ENCODE measurements at regions not wholly inside any gene's neighbourhood (a gene's known extent, or its start where the extent isn't known, plus 50 kb on each side); places are given as distances from the start of the nearest gene placed in this dataset.

DNA sequence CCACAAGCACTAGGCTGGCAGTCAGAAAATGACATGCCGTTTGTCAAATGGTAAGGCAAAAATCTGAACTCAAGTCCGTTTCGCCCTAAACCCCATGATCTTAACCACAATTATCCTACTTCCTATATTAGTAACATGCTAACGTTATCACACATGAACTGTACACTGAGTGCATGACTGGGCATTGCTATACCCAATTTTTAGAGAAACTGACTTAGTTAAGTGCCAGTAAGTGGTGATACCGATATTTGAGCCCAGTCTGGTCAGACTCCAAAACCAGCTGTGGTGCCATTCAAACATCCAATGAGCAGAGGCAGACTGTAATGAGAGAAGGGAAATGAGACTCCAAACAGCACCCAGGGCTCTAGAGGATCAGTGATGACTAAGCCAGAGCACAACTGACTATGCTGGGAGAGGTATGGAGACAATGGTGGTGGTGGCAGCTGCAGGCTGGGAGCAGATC, 311.7 kb upstream of the PKDCC start:
- no peak for DNase-seq

DNA sequence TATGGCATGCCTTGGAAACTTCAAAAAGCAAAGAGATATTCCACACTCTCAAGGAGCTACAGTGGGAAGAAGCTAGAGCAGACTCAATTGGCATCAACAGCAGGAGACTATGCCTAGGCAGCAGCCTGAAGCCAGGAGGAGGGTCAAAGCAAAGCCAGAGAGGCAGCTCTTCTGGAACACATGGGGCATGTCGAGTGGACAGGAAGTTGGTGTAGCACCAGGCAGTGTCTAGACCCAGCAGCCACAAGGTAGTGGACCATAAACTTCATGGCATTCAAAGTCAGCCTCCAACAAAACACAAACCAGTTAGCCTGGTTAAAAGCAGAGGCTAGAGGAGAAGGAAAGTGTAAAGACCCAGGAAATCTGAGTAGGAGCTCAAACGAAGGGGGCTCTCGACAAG, 311.2 kb upstream of the PKDCC start:
- no peak for DNase-seq

DNA sequence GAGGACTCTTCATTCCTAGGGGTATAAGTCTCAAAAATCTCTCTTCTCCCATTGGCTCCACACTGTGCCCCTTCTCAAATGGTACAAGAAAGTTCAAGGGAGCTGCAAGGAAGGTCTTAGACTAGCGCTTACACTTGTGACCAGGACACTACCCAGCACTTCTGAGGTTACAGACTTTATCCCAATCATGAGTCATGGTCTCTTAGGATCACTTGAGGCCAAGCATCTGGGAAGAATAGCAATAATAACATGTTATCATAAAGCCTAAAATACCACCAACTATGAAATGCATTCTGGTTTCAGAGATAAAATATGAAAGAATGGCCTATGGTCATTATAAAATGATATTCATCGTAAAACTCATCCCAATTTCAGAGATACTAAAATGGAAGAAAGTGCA, 309.9 kb upstream of the PKDCC start:
- no peak for DNase-seq

DNA sequence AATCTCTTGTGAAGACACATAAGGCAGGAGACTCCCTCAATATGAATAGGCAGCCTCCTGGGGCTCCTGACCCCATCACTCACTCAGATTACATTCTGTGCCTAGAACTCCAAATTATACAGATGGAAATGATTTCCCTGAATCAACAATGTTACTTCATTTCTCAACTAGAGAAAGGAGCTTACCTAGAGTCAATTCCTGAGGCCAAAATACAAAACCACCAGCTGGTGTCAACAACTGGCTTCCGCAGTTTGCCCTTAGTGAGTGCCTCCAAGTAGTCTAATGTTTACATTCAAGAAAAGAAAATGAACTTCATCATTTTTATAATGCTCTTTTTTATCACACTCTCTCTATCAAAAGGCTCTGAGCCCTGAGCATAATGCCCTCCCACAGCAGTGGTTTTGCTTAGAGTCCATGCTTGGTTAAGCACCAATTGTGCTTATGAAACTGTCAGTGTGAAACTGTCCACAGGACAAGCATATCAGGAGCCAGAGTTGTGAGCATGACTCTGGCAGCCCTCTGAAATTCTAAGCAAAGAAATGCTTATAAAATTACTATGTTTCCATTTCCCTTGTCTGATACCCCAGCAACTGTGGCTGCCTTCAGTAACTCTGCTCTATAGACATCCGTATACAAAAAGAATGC, 305.7 kb upstream of the PKDCC start:
- no peak for DNase-seq

DNA sequence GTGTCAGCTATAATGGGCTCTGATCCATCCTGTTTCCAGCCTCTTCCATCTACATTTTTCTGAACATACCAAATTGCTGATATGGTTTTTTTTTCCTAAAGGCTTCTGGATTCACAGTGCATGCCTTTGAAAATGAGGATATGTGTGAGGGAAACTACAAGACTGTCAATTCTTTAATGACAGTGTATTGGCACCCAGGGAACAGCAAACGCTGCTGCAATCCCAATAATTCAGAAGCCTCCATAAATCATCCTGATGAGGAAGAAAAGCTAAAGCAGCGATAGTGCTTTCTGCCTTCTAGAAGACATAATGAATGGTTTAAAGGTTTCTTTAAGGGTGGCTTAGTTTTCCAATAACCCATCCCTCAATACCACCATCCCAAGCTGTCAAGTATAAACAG, 304.5 kb upstream of the PKDCC start:
- DNase-seq, result no peak

DNA sequence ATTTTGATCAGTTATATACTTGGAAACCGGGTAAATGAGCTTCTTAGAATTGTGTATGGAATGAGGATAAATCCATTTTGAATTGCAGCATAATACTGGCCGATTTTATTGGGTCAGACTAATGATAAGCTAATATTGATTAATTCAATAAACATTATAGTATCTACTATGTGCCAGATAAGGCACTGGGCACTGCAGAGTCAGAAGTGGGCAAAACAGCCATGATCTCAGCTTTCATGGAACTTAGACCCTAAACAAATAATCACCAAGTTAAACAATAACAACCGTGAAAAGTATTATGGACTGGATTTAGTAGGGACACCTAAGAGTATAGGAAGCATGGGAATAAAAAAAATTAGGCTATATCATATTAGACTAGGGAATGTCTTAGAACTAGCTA, 297.0 kb upstream of the PKDCC start:
- DNase-seq, result no peak

DNA sequence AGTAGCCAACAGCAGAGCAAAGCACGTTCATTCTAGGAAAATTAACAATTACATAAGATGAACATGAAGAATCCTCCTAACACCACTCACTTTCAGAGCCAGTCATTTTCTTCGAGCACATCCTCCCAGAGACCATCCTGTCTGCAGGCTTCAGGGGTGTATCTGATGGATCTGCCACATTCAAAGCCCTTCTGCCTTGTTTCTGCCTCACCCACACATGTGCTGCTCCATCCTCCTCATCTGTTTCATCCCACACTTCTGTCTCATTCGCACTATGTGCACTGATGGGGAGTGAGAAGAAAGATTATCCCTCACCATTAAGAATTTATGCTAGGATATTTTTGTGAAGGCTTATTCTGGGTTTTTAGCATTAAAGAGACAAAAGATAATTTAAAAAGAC, 287.9 kb upstream of the PKDCC start:
- peak in 1 of 2 donors; percentile 9 for DNase-seq

DNA sequence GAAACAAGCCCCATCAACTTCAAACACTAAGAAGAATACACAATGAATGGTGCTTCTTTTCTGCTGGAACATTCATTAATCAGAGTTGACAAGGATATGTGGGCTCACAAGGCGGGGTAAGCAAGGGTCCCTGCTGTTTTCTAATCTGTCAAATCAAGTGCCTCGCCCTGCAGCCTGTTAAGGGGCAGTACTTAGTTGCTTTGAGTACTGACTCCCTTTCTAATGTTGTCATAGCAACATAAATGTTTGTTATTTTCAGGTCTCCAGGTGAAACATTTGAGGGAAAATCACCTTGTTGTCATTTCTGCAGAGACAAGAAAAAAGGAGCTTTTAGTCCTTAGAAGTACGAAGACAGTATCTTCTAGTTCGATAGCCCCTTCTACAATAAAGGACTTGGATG, 284.7 kb upstream of the PKDCC start:
- DNase-seq, result no peak

DNA sequence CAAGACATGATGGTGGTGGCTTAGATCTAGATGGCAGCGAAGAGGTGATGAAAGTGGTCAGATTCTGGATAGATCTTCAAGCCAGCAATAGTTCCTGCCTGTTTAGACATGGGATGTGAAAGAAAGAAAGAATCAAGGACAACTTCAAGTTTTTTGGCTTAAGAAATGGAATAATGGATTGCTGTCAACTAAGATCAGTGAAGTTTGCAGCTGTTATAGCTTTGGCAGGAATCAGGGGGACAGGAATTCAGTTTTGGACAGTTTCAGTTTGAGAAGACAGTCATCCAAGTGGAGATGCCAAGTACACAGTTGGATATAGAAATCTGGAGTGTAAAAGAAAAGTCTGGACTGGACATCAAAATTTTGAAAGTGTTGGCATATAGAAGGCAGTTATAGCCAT, 283.7 kb upstream of the PKDCC start:
- no peak for DNase-seq

DNA sequence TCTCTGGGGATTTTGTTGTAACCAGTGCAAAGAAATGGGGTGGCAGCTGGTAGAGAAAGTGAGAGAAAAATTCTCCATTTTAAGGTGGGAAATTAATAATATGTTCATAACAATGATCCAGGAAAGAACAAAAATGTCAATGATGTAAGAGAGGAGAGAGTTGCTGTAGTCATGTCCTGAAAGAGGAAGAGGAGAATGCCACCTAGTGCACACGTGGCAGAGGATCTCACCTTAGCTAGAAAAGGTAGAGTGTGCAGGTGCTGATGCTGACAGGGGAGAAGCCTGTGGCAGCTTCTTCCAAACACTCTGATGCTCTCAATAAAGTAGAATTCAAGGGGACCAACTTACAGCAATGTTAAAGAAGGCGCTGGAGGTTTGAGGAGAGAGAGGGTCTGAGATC, 282.9 kb upstream of the PKDCC start:
- DNase-seq, result no peak

DNA sequence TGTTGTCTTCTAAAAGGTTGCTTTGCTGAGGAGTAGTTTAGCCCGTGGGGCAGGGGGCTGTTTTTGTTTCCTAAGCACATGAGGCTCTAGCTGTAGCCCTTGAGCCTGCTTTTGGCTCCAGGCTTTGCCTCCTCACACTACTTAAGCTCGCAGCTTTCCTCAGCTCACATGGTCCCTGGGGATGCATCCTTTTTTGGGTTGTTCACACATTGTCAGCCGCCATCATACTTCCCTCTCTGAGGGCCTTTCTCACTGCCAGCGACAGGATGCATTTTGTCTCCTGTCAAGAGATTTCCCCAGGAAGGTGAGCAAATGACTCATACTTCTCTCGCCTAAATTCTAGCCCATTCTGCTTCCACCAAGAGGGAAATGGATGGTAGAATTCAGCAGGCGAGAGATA, 279.5 kb upstream of the PKDCC start:
- no peak for DNase-seq

DNA sequence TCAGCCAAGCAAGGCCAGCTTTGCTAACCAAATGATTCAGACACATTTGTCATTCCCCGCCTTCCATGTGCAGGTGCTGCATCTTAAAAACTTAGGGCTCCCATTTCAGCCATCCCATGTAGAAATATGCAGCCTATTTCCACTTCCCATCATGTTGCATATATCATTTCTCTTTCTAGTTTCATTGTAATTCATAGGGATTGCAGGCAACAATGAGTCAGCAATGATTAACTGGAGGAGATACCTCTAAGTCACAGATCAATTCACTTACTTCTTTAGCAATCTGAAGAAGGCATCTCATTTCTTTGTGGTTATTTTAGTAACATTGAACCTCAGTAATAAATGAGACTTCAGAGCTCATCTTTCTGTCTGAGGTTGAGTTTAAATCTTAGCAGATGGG, 276.1 kb upstream of the PKDCC start:
- no peak for DNase-seq

DNA sequence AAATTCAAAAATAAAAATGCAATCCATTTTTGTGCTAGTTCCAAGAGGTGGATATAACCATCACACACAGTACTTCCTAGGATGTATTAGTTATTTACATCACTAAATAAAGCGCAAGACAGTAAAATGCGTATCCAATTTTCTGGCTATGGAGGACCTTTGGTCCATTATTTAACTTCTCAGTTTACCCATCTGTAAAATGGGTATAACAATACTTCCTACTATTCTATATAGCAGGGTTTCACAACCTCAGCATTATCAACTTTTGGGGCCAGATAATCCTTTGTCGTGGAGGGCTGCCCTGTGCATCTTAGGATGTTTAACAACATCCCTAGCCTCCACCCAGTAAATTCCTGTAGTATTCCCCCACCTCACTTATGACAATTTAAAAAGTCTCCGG, 275.1 kb upstream of the PKDCC start:
- DNase-seq, result no peak

DNA sequence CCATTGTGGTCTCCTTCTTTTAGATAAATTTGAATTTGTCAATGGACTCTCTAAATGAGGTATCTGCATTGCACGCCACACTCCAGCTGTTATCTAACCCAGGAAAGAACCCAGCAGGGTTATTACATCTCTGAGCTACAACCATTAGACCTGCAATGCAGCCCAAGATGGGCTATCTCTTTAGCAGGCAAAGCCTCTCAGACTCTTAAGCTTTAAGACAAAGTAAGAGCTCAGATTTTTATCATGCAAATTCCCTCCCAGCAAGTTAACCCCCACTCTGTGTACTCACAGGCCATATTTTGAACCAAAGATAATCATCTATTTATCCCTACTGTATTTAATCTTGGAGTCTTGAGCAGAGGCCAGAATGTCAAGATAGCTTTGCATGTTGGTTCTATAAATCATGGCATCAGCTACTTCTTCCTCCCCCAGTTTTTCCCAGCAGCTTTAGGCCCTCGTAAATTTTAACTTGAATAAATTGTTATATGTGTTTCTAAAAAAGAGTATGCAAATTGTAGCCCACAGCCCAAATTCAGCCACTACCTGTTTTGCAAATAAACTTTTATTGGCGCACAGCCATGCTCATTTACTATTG, 273.7 kb upstream of the PKDCC start:
- DNase-seq, result no peak

DNA sequence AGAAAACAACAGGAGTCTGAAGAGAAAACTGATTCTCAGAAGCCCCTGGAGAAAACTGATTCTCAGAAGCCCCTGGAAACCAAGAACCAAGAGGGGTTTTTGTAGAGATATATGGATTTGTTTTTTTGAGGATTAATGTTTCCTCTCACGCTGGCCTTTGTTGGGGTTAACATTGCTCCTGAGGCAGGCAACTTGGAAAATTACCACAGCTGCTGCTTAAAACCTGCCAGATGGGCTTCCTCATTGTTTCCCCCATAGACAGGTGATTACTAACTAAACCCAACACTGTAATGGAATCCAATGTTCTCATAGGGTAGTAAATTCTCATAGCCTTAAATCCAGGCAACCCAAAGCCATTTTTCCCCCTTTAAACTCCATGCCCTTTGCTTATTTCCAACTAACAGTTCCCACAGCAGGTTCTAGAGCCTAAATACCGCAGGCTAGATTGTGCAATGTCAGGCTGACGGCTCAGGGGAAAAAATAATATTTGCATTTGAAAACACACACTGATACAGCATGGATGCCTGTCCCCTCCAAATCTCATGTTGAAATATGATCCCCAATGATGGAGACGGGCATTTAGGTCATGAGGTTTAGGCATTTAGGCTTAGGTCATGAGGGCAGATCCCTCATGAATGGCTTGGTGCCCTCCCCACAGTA, 272.3 kb upstream of the PKDCC start:
- no peak for DNase-seq

DNA sequence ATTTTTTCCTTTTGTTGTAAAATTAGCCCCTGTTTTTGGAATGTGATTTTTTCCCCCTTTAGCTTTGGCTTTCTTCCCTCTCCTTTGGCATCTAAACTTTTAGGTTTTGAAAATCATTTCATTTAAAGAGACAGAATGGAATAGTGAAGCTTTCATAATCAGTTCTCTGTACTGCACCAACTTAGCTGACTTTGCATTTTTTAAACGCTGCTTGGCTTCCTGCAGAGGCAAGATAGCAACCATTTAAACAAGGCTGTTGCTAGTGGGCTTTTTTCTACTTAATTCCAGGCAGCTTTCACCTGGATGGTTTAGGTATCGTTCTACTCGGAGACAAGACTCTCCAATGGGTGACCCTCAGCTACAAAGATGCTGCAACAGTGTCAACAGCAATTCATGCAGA, 267.9 kb upstream of the PKDCC start:
- no peak for DNase-seq

DNA sequence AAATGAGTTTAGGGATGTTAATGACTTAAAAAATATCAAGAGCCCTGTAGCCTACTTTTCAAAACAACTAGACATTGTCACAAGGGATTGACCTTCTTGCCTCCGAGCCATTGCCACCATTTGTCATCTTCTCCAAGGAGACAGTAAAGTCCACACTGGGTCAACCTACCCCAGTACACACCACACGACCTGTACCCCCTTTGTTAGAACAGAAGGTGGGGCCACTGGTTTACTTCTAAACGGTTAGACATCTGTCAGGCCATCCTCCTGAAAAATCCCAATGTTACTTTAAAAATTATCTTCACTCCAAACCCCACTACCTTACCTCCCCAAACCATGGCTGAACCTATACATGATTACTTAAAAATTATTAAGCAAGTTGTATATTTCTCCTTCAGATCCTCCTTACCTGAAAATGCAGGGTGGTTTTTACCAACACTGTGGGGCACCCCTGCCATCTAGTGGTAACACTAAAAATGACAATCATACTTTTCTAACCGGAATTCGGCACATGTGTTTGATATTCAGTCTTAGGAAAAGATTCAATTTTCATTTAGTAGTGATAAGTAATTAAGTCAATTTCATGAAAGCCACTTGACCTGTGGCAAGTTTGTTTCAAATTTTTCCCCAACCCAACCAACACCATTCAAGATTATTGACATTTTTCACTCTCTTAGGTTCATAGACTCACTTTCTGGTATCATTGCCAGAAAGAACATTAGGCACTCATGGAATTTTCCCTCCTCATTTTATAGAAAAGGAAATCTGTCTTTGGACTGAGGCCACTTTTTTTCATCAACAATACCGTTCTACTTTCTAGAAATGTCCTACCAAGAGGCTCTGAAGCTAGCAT, 265.3 kb upstream of the PKDCC start:
- peak in 1 of 2 donors; percentile 10 for DNase-seq

DNA sequence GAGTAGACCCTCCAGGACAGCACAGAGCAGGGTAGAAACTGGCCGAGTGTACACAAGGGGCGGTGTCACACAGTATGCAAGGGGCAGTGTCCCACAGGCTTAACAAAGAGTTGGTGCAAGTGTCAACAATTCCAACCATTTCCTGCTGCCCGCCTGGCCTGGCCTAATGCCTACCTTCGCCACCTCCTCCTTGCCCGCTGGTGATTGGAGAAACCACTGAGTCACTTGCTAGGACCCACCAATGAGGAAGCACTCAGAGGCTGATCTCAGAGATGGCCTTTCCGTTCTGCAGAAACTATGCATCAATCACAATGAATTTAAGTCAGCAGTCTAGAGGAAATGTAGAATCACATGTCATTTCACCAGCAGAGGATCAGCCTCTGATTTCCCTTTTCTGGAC, 263.3 kb upstream of the PKDCC start:
- no peak for DNase-seq

DNA sequence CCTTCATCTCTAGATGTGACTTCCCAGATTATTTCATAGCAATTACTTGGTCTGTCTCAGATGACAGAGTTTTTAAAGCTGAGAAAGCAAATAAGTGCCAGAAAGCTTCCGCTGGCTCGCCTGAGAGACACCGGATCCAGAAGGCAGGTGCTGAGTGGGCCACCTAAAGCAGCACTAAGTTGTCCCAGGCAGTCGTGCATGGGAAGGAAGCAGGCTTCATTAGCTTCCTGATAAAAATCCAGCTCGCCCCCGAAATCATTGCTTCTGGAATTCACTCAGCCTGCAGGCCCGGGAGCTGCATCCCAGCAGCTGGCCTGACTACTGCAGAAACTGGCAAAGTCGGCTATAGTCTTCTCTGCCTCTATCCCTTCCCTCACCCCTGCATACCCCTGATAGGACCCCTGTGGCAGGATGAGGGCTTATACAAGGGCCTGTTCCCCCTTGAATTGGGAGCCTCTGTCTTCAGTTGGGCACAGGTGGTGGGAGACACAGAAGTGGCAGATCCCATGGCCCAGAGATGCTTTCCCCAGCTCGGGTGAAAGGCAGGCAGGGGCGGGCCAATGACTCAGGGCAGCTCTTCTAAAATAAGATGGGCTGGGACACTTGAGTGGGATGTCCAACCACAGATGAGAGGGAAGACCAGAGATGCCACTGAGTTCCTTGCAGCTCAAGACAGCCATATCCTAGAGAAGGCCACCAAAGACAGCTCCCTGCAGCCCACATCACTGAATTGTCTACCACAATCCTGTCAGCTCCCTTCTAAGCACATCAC, 262.4 kb upstream of the PKDCC start:
- DNase-seq, result no peak

DNA sequence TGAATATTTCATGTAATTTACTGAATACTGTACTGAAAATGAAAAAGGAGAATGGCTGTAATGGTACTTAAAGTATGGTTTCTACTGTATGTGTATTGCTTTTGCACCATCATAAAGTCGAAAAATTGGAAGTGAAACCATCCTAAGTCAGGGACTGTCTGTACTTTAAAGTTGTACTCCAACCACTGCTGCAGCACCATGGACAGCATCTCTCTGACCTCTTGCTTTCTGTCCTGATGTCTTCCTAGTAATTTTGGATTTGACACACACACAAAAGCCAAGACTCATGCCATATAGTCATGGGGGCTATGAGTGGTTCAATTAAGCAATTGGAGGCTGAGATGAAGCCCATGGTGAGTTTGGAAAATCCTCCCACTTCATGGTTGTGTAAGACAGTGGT, 256.3 kb upstream of the PKDCC start:
- no peak for DNase-seq

DNA sequence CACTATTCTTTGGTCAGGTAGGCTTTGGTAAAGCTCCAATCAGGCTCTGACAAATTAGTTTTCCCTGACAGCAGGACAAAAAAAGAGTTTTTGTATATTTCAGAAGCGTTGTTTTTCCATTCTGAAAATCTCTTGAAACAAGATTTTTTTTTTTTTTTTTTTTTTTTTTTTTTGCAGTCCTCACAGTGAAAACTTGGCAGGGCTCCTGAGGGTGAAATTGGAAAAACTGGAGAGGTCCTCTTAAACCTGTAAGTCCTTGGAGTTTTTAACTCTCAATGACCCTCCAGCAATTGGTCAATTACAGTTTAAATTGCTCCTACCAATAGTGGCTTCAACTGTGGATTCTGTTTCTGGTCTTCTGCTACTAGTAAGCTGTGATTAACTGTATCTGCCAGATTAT, 244.5 kb upstream of the PKDCC start:
- DNase-seq, result no peak

DNA sequence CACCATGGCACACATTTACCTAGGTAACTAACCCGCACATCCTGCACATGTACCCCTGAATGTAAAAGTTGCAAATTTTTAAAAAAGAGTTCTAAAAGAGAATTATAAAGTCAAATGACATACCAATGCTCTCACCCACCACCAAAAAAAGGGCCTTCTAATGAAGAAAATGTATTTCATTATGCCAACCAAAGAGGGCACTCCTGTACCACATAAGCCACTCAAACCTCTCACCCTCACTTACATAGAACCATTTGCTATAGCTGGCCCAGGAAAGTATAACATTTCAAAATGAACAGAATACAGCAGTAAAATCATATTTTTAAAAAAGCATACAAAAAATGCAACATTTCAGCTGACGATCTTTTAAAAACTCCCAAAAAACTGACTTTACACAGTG, 241.5 kb upstream of the PKDCC start:
- no peak for DNase-seq

DNA sequence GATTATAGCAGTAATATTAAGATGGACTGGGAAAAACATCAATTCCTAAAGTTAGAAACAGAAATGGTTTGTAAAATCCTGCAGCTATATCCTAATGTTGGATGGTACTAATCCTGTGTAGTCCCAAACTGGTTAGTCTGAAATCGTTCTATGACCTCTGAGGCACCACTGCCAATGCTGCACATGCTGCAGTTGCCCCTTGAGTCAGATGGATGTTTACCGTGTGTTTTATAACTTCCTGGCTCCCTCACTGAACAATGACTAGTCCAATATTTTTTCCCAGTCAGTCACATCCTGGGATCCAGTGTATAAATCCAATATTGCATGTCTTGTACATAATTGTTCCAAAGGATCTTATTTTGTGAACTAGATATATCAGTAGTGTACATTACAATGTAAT, 226.7 kb upstream of the PKDCC start:
- no peak for DNase-seq
